IPS-18a (cell line): ENCODE measurements at regions not wholly inside any gene's neighbourhood (a gene's known extent, or its start where the extent isn't known, plus 50 kb on each side); places are given as distances from the start of the nearest gene placed in this dataset.

Experiments used
- H3K27ac ChIP-seq: one replicate; pipeline ENCODE4 v1.5.1; 2013; ENCODE audit warnings: low read length
- H3K27me3 ChIP-seq: one replicate; pipeline ENCODE4 v1.6.1; 2013; ENCODE audit warnings: mild to moderate bottlenecking, low read length; ENCODE audit not compliant: control insufficient read depth, insufficient read depth
- H3K36me3 ChIP-seq: one replicate; pipeline ENCODE4 v1.6.1; 2013; ENCODE audit warnings: low read depth, low read length; ENCODE audit not compliant: control insufficient read depth
- H3K4me1 ChIP-seq: one replicate; pipeline ENCODE4 v1.6.1; 2013; ENCODE audit warnings: low read depth, low read length; ENCODE audit not compliant: control insufficient read depth
- H3K4me3 ChIP-seq: one replicate; pipeline ENCODE4 v1.5.1; 2013; ENCODE audit warnings: low read length
- H3K9ac ChIP-seq: one replicate; pipeline ENCODE4 v1.6.1; 2013; ENCODE audit warnings: mild to moderate bottlenecking, low read length, moderate library complexity
- H3K9me3 ChIP-seq: one replicate; pipeline ENCODE4 v1.6.1; 2013; ENCODE audit warnings: low read depth, low read length; ENCODE audit not compliant: control insufficient read depth

GRCh38 chr4:138650929-138651448 is 364.6 kb upstream of the NOCT start:
- Histone ChIP-seq H3K27ac (no peak overlapping the region), H3K27me3 (no peaks in the 10 kb centered on the region), H3K4me1 (peaks cover 13% of the 10 kb centered on the region), H3K36me3 (no peaks in the 10 kb centered on the region), H3K4me3 (no peak overlapping the region), H3K9ac (no peak overlapping the region), H3K9me3 (no peaks in the 10 kb centered on the region)

GRCh38 chr4:138650495-138650894 is 365.1 kb upstream of the NOCT start:
- Histone ChIP-seq H3K9ac (no peak overlapping the region), H3K4me1 (peaks cover 13% of the 10 kb centered on the region), H3K27ac (no peak overlapping the region), H3K9me3 (no peaks in the 10 kb centered on the region), H3K4me3 (no peak overlapping the region), H3K27me3 (no peaks in the 10 kb centered on the region), H3K36me3 (no peaks in the 10 kb centered on the region)

GRCh38 chr4:138647433-138647832 is 368.1 kb upstream of the NOCT start:
- no peak overlapping the region for H3K27ac ChIP-seq
- H3K9me3 ChIP-seq, result no peaks in the 10 kb centered on the region
- peaks cover 17% of the 10 kb centered on the region for H3K4me1 ChIP-seq
- H3K4me3 ChIP-seq, result no peak overlapping the region
- no peak overlapping the region for H3K9ac ChIP-seq
- H3K36me3 ChIP-seq, result no peaks in the 10 kb centered on the region
- no peaks in the 10 kb centered on the region for H3K27me3 ChIP-seq

DNA sequence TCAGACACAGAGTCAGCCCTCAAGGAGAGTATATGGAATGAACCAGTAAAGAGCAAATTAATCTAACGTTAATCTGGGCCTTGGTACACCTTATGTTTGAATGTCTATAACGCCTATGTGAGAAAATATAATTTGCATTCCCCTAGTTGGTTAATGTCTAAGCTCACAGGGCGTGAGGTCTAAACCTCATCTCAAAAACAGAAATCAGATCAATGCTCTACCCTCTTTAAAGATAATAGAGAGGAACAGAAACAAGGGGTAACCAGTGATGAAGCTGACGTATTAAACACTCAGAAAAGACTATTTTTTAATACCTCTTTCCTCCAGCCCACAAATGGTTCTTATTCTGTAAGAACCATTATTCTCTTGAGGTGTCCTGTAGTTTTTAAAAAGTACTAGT is 369.2 kb upstream of the NOCT start:
- Histone ChIP-seq H3K27ac (no peak overlapping the region), H3K27me3 (no peaks in the 10 kb centered on the region), H3K9ac (no peak overlapping the region), H3K9me3 (no peaks in the 10 kb centered on the region), H3K4me3 (no peak overlapping the region), H3K36me3 (no peaks in the 10 kb centered on the region), H3K4me1 (peaks cover 17% of the 10 kb centered on the region)

- no peak overlapping the region for H3K27ac ChIP-seq
- H3K36me3 ChIP-seq, result no peaks in the 10 kb centered on the region
- H3K9ac ChIP-seq, result no peak overlapping the region
- peaks cover 17% of the 10 kb centered on the region for H3K4me1 ChIP-seq
- H3K27me3 ChIP-seq, result no peaks in the 10 kb centered on the region
- no peak overlapping the region for H3K4me3 ChIP-seq
- H3K9me3 ChIP-seq, result no peaks in the 10 kb centered on the region
These were observed 370.3 kb upstream of the NOCT start for GRCh38 chr4:138645289-138645688.

DNA sequence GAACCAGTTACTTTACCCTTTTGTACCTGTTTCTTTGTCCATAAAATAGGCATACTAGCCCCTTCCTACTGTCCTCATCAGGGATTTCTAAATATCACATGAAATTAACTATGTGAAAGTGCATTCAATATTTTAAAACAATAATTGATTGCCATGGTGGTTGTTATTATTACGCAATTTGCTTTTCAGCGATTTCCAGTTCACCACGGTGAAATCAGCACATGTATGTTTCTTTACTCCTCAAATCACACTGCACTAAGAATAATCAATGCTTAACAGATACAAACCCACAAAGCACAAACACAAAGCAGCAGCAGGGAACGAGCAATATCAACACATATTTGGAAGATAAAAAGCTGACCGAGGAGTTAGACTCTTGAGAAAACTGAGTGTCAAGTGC is 371.3 kb upstream of the NOCT start:
- Histone ChIP-seq H3K9me3 (no peaks in the 10 kb centered on the region), H3K27ac (no peak overlapping the region), H3K9ac (no peak overlapping the region), H3K27me3 (no peaks in the 10 kb centered on the region), H3K4me3 (no peak overlapping the region), H3K36me3 (no peaks in the 10 kb centered on the region), H3K4me1 (peaks cover 17% of the 10 kb centered on the region)

DNA sequence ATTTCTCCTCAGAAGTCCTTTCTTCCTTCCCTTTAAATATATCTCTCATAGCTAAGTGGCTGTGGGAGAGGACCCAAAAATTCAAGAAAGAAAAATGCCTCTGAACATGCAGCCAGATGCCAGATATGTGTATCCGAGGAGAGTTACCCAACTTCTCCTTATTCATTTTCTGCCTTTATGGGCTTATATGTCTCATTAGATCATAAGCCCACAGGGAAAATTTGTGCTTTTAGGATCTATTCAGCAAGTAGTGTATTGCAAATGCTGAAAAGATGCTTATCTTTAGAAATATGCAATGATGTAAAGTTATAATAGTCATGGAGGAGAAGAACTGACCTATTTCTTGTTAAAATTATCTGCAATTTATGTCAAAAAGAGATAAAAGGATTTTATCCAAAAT is 371.8 kb upstream of the NOCT start:
- no peaks in the 10 kb centered on the region for H3K9me3 ChIP-seq
- no peak overlapping the region for H3K9ac ChIP-seq
- H3K27me3 ChIP-seq, result no peaks in the 10 kb centered on the region
- H3K36me3 ChIP-seq, result no peaks in the 10 kb centered on the region
- no peak overlapping the region for H3K4me3 ChIP-seq
- peaks cover 17% of the 10 kb centered on the region for H3K4me1 ChIP-seq
- H3K27ac ChIP-seq, result no peak overlapping the region

- no peaks in the 10 kb centered on the region for H3K36me3 ChIP-seq
- no peaks in the 10 kb centered on the region for H3K27me3 ChIP-seq
- no peak overlapping the region for H3K9ac ChIP-seq
- no peaks in the 10 kb centered on the region for H3K9me3 ChIP-seq
- H3K4me3 ChIP-seq, result no peak overlapping the region
- no peak overlapping the region for H3K27ac ChIP-seq
- H3K4me1 ChIP-seq, result no peaks in the 10 kb centered on the region
These were observed 376.4 kb upstream of the NOCT start for GRCh38 chr4:138639018-138639741.

DNA sequence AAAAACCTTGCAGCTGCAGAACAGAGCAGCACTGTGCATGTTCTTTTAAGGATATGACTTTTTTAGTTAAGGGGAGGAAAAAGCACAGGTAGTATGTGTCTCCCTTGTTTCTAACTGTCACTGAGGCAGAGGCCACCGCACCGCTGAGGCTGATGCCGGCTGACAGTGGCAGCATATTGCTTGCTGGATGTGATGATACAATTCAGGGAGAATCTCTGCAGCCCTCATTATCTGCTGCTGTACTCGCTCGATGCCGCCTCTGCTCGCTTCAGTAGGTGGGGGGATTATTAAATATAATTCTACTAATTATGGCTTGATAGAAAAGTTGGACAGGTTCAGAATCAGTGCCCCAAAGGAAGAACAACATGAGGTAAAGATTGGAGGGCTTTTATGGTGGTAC is 378.8 kb upstream of the NOCT start:
- Histone ChIP-seq H3K4me3 (no peak overlapping the region), H3K27ac (no peak overlapping the region), H3K9me3 (no peaks in the 10 kb centered on the region), H3K4me1 (no peaks in the 10 kb centered on the region), H3K36me3 (no peaks in the 10 kb centered on the region), H3K9ac (no peak overlapping the region), H3K27me3 (no peaks in the 10 kb centered on the region)

DNA sequence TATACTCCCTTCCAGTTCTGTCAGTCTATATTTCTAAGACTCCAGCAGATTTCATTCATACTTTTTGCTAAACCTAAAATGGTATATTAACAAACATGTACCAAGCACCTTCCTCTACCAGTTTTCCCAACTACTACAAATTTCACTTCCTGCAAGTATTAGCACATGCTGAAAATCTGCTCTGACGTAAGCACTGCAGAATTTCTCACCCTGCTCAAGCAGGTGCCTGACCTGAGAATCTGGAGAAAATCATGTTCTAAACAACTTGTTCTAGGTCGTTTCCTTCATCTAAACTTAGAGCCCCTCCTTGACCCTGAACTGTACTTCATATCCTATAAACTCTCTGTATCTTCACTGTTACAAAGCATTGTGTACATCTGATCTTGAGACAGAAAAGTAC is 380.7 kb upstream of the NOCT start:
- Histone ChIP-seq H3K9ac (no peak overlapping the region), H3K9me3 (no peaks in the 10 kb centered on the region), H3K4me1 (no peaks in the 10 kb centered on the region), H3K4me3 (no peak overlapping the region), H3K27me3 (no peaks in the 10 kb centered on the region), H3K27ac (no peak overlapping the region), H3K36me3 (no peaks in the 10 kb centered on the region)

- Histone ChIP-seq H3K27ac (no peak overlapping the region), H3K36me3 (no peaks in the 10 kb centered on the region), H3K9ac (no peak overlapping the region), H3K4me3 (no peak overlapping the region), H3K27me3 (no peaks in the 10 kb centered on the region), H3K9me3 (no peaks in the 10 kb centered on the region), H3K4me1 (no peaks in the 10 kb centered on the region)
These were observed 382.0 kb upstream of the NOCT start for GRCh38 chr4:138633580-138633904.

GRCh38 chr4:138632856-138633579 is 382.6 kb upstream of the NOCT start:
- Histone ChIP-seq H3K36me3 (no peaks in the 10 kb centered on the region), H3K27me3 (no peaks in the 10 kb centered on the region), H3K9me3 (no peaks in the 10 kb centered on the region), H3K4me1 (no peaks in the 10 kb centered on the region), H3K4me3 (no peak overlapping the region), H3K27ac (no peak overlapping the region), H3K9ac (no peak overlapping the region)
